ES-I3 (cell line): ENCODE measurements at regions not wholly inside any gene's neighbourhood (a gene's known extent, or its start where the extent isn't known, plus 50 kb on each side); places are given as distances from the start of the nearest gene placed in this dataset.
"Not testable (repeated sequence)": the region's sequence is repeated elsewhere in the genome, so short reads cannot be mapped to it uniquely, and the experiment has no call there.

Experiments used
- H3K36me3 ChIP-seq: 2 replicates; pipeline ENCODE4 v1.6.1; 2013; ENCODE audit warnings: mild to moderate bottlenecking, low read length, control low read depth, moderate library complexity; ENCODE audit not compliant: insufficient read depth
- H3K4me1 ChIP-seq: 2 replicates; pipeline ENCODE4 v1.6.1; 2013; ENCODE audit warnings: mild to moderate bottlenecking, control low read depth, low read length; ENCODE audit not compliant: insufficient read depth
- H3K9ac ChIP-seq: 2 replicates; pipeline ENCODE4 v1.6.1; 2013; ENCODE audit warnings: low read depth, mild to moderate bottlenecking, low read length, moderate library complexity
- H3K9me3 ChIP-seq: 2 replicates; pipeline ENCODE4 v1.6.1; 2013; ENCODE audit warnings: mild to moderate bottlenecking, low read length, moderate library complexity; ENCODE audit not compliant: control insufficient read depth, insufficient read depth

- no peaks in the 10 kb centered on the region for H3K9me3 ChIP-seq
- no peaks in the 10 kb centered on the region for H3K36me3 ChIP-seq
- no peak overlapping the region for H3K9ac ChIP-seq
- no peaks in the 10 kb centered on the region for H3K4me1 ChIP-seq
These were observed 746.5 kb downstream of the SLC6A15 start for GRCh38 chr12:84165998-84166571.

GRCh38 chr12:84161296-84161695, 751.3 kb downstream of the SLC6A15 start:
- no peak overlapping the region for H3K9ac ChIP-seq
- H3K4me1 ChIP-seq: no peaks in the 10 kb centered on the region
- H3K36me3 ChIP-seq: no peaks in the 10 kb centered on the region
- no peaks in the 10 kb centered on the region for H3K9me3 ChIP-seq

DNA sequence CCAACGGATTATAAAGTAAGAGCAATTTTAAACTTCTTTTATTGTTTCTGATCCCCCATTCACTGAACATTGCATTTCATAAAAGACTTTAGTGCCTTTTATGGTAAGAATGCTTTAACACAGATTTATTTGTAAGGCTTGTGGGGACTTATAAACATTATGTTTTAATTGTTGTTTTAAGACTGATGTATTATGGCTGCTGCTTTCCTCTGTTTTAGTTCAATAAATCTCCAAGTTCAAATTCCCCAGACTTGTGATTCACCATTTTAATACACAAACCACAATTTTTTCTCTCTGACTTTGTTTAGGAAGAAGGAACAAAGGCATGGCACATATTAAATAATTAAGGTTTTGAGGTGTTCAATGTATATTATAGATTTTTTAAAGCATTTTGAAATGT, 753.3 kb downstream of the SLC6A15 start:
- H3K9me3 ChIP-seq: no peaks in the 10 kb centered on the region
- H3K9ac ChIP-seq: no peak overlapping the region
- H3K36me3 ChIP-seq: no peaks in the 10 kb centered on the region
- H3K4me1 ChIP-seq: no peaks in the 10 kb centered on the region

DNA sequence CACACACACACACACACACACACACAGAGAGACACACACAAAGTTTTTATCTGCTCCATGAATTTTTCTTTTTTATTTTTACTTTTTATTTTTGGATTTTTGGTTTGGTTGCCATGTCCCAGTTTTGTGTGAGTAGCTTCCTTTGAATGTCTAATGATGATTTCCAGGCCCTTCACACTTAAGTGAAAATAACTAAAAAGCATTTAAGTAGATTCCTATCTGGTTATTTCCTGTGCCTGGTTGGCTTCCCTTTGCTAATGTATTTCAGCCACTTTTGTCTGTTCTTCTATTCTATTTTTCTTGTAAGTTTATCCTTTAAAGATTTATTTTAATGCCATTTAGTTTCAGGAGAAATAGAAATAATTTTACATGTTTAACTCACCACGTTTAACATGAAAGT, 755.4 kb downstream of the SLC6A15 start:
- no peaks in the 10 kb centered on the region for H3K4me1 ChIP-seq
- H3K9ac ChIP-seq: no peak overlapping the region
- no peaks in the 10 kb centered on the region for H3K36me3 ChIP-seq
- no peaks in the 10 kb centered on the region for H3K9me3 ChIP-seq

- H3K36me3 ChIP-seq, H3K4me1 ChIP-seq, H3K9me3 ChIP-seq, H3K9ac ChIP-seq: not testable (repeated sequence)
These were observed 757.3 kb downstream of the SLC6A15 start for GRCh38 chr12:84154991-84155930.

DNA sequence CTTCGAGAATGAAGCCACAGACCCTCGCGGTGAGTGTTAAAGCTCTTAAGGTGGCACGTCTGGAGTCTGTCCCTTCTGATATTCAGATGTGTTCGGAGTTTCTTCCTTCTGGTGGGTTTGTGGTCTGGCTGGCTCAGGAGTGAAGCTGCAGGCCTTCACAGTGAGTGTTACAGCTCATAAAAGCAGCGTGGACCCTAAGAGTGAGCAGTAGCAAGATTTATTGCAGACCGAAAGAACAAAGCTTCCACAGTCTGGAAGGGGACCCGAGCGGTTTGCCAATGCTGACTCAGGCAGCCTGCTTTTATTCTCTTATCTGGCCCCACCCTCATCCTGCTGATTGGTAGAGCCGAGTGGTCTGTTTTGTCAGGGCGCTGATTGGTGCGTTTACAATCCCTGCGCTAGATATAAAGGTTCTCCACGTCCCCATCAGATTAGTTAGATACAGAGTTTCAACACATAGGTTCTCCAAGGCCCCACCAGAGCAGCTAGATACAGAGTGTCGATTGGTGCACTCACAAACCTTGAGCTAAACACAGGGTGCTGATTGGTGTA, 758.1 kb downstream of the SLC6A15 start:
- H3K9me3 ChIP-seq, H3K36me3 ChIP-seq, H3K4me1 ChIP-seq, H3K9ac ChIP-seq: not testable (repeated sequence)

GRCh38 chr12:84150201-84150600, 762.4 kb downstream of the SLC6A15 start:
- no peak overlapping the region for H3K9ac ChIP-seq
- no peaks in the 10 kb centered on the region for H3K4me1 ChIP-seq
- peaks cover 5% of the 10 kb centered on the region; the same call in 1 of the 2 replicates for H3K9me3 ChIP-seq
- no peaks in the 10 kb centered on the region for H3K36me3 ChIP-seq

GRCh38 chr12:84148335-84148734, 764.3 kb downstream of the SLC6A15 start:
- peaks cover 5% of the 10 kb centered on the region; the same call in 1 of the 2 replicates for H3K9me3 ChIP-seq
- no peaks in the 10 kb centered on the region for H3K4me1 ChIP-seq

GRCh38 chr12:84136862-84137367, 775.7 kb downstream of the SLC6A15 start:
- Histone ChIP-seq H3K9ac (no peak overlapping the region), H3K9me3 (no peaks in the 10 kb centered on the region), H3K36me3 (no peaks in the 10 kb centered on the region), H3K4me1 (no peaks in the 10 kb centered on the region)

More at GRCh38 chr12:84148335-84148734, 764.3 kb downstream of the SLC6A15 start:
- Histone ChIP-seq H3K36me3 (no peaks in the 10 kb centered on the region), H3K9ac (no peak overlapping the region)

- H3K9me3 ChIP-seq: no peaks in the 10 kb centered on the region
These were observed 776.9 kb downstream of the SLC6A15 start for GRCh38 chr12:84135586-84136279.

DNA sequence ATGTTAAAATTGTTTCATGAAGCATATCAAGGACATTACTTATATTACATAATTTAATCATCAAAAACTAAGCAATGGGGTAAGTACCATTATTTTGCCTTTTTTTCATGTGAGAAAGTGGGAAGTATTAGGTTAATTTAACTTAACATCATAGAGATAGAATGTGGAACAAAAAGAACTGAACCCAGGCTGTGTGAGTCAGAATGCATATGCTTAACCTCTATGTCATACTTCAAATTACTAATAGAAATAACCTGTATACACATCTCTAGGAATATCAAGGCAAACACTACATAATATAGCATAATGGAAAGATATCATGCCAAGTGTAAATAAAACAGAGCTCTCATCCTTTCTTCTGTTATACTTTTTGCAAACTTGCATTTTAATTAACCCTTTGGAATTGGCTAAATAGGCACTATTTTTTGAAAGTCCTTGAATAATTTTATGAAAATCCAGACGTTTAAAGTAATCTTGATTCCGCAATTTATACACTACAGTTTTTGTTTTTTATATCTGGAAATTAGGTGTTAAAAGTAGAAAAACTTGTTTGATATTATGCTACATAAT, 777.7 kb downstream of the SLC6A15 start:
- H3K36me3 ChIP-seq: no peaks in the 10 kb centered on the region

More at GRCh38 chr12:84135586-84136279, 776.9 kb downstream of the SLC6A15 start:
- no peaks in the 10 kb centered on the region for H3K4me1 ChIP-seq
- no peak overlapping the region for H3K9ac ChIP-seq
- no peaks in the 10 kb centered on the region for H3K36me3 ChIP-seq

DNA sequence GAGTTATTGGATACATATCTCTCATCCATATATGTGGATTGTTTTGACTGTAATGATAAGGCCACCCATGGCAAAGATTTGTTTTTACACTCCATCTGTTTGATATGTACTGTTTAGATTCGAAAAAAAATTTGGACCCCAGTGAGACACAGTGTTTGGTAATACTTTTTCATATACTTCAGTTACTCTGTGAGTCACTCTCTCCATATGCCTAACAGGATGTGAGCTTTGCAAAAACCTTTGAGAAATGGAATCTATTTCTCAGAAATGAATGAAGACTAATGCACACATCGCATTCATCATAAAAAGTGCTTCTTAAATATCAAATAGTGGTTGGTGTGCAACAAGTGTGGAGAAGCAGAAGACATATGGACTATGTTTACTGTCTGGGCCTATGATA, 781.5 kb downstream of the SLC6A15 start:
- Histone ChIP-seq H3K4me1 (no peaks in the 10 kb centered on the region), H3K9me3 (no peaks in the 10 kb centered on the region), H3K36me3 (no peaks in the 10 kb centered on the region), H3K9ac (no peak overlapping the region)

More for the DNA sequence above, 777.7 kb downstream of the SLC6A15 start:
- H3K9me3 ChIP-seq: no peaks in the 10 kb centered on the region
- no peaks in the 10 kb centered on the region for H3K4me1 ChIP-seq
- H3K9ac ChIP-seq: no peak overlapping the region

GRCh38 chr12:84128117-84128991, 784.2 kb downstream of the SLC6A15 start:
- Histone ChIP-seq H3K36me3 (no peaks in the 10 kb centered on the region), H3K9me3 (no peaks in the 10 kb centered on the region), H3K9ac (no peak overlapping the region), H3K4me1 (no peaks in the 10 kb centered on the region)
